PC-3 (cell line): ENCODE measurements at regions not wholly inside any gene's neighbourhood (a gene's known extent, or its start where the extent isn't known, plus 50 kb on each side); places are given as distances from the start of the nearest gene placed in this dataset.

ENCODE experiments used
- ATAC-seq: fragments of 200-7000 bp; cut with Tn5 transposase; 2 replicates; pipeline ENCODE4 v1.9.1; 2020; ENCODE audit warnings: mild to moderate bottlenecking, moderate library complexity
- BruUV-seq: library from RNA; stranded (reverse); fragments of 400-500 nt; replicated peaks from 2 replicates; lab custom pipeline; 2021; lab: Mats Ljungman, UMichigan
- CTCF ChIA-PET: fragments of 300-600 bp; sonication (Branson Sonifier 250); formaldehyde crosslinking; loops from one replicate; lab custom pipeline; 2022; ENCODE audit warnings: antibody characterized with exemption; lab: Charles Lee
- POLR2A ChIA-PET: fragments of 300-600 bp; sonication (Branson Sonifier 250); formaldehyde crosslinking; loops from one replicate; lab custom pipeline; 2022; ENCODE audit warnings: antibody characterized with exemption; ENCODE audit not compliant: unreplicated experiment; lab: Charles Lee
- DNase-seq: peaks from one replicate; pipeline ENCODE4 v3.0.0-alpha.2; 2015
- H2AFZ ChIP-seq: fragments of 300-600 bp; sonication (generic); 2 replicates; pipeline ENCODE4 v1.6.0; 2016; ENCODE audit warnings: antibody characterized with exemption, low read length
- H3F3A ChIP-seq: fragments of 300-600 bp; sonication (generic); one replicate; pipeline ENCODE4 v1.6.0; 2017; ENCODE audit warnings: antibody characterized with exemption, low read length, control low read depth, mild to moderate bottlenecking; ENCODE audit not compliant: unreplicated experiment
- H3K27ac ChIP-seq: fragments of 300-600 bp; sonication (generic); 2 replicates; pipeline ENCODE4 v1.5.1; 2016; ENCODE audit warnings: mild to moderate bottlenecking, low read length
- H3K27me3 ChIP-seq: fragments of 300-600 bp; sonication (generic); 2 replicates; pipeline ENCODE4 v1.6.1; 2016; ENCODE audit warnings: low read length, mixed read lengths
- H3K36me3 ChIP-seq: fragments of 300-600 bp; sonication (generic); 2 replicates; pipeline ENCODE4 v1.6.1; 2016; ENCODE audit warnings: low read depth, mixed run types, low read length, mixed read lengths
- H3K4me1 ChIP-seq: fragments of 300-600 bp; sonication (generic); 2 replicates; pipeline ENCODE4 v1.5.1; 2016; ENCODE audit warnings: low read length; ENCODE audit not compliant: insufficient read depth
- H3K4me2 ChIP-seq: fragments of 300-600 bp; sonication (generic); 2 replicates; pipeline ENCODE4 v1.6.0; 2016; ENCODE audit warnings: low read length
- H3K4me3 ChIP-seq: fragments of 300-600 bp; sonication (generic); 2 replicates; pipeline ENCODE4 v1.5.1; 2016; ENCODE audit warnings: mild to moderate bottlenecking, low read length, mixed read lengths
- H3K79me2 ChIP-seq: fragments of 300-600 bp; sonication (generic); 2 replicates; pipeline ENCODE4 v1.6.1; 2017; ENCODE audit warnings: low read length, mixed read lengths
- H3K9ac ChIP-seq: fragments of 300-600 bp; sonication (generic); 2 replicates; pipeline ENCODE4 v1.6.0; 2016; ENCODE audit warnings: mild to moderate bottlenecking, low read length
- H3K9me2 ChIP-seq: fragments of 300-600 bp; sonication (generic); replicated peaks from 2 replicates; pipeline ENCODE4 v1.6.1; 2016; ENCODE audit warnings: mixed run types, low read length, mixed read lengths
- H3K9me3 ChIP-seq: fragments of 300-600 bp; sonication (generic); 2 replicates; pipeline ENCODE4 v1.6.1; 2016; ENCODE audit warnings: low read length, mixed read lengths
- H4K20me1 ChIP-seq: fragments of 300-600 bp; sonication (generic); 2 replicates; pipeline ENCODE4 v1.6.1; 2016; ENCODE audit warnings: low read length, mixed read lengths
- EZH2 ChIP-seq: fragments of 300-600 bp; sonication (generic); IDR thresholded peaks from one replicate; pipeline ENCODE4 v1.6.1; 2017; ENCODE audit warnings: antibody characterized with exemption, mild to moderate bottlenecking, low read length; ENCODE audit not compliant: unreplicated experiment
- EZH2phosphoT487 ChIP-seq: fragments of 300-600 bp; sonication (generic); IDR thresholded peaks from 2 replicates; pipeline ENCODE4 v1.6.1; 2018; ENCODE audit warnings: mild to moderate bottlenecking, antibody characterized with exemption, low read length, borderline replicate concordance
- intact Hi-C: fragments of 100-400 bp; cut with micrococcal nuclease; formaldehyde crosslinking; loops from 2 replicates; pipeline ENCODE4 v1.9.0; 2023
- TF ChIP-seq, protein P1 (sequence below): fragments of 300-600 bp; sonication (generic); conservative IDR thresholded peaks from 2 replicates; pipeline ENCODE4 v1.5.1; 2017; ENCODE audit warnings: antibody characterized with exemption, low read depth, mild to moderate bottlenecking, low read length

GRCh38 chr5:120988941-120989340 lies 524.8 kb downstream of the PRR16 start:
- H3K4me2 ChIP-seq = no peak overlapping the region
- H3K9me2 ChIP-seq = no peaks in the 10 kb centered on the region
- TF ChIP-seq, protein P1, sequence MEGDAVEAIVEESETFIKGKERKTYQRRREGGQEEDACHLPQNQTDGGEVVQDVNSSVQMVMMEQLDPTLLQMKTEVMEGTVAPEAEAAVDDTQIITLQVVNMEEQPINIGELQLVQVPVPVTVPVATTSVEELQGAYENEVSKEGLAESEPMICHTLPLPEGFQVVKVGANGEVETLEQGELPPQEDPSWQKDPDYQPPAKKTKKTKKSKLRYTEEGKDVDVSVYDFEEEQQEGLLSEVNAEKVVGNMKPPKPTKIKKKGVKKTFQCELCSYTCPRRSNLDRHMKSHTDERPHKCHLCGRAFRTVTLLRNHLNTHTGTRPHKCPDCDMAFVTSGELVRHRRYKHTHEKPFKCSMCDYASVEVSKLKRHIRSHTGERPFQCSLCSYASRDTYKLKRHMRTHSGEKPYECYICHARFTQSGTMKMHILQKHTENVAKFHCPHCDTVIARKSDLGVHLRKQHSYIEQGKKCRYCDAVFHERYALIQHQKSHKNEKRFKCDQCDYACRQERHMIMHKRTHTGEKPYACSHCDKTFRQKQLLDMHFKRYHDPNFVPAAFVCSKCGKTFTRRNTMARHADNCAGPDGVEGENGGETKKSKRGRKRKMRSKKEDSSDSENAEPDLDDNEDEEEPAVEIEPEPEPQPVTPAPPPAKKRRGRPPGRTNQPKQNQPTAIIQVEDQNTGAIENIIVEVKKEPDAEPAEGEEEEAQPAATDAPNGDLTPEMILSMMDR = no peak
- no peak for TF ChIP-seq EZH2phosphoT487
- no peak for TF ChIP-seq EZH2
- CTCF ChIA-PET = no interaction called here
- ATAC-seq (no peak), DNase-seq (no peak)
- H3K9ac ChIP-seq = no peak overlapping the region
- no peaks in the 10 kb centered on the region for H3K36me3 ChIP-seq
- no peaks in the 10 kb centered on the region for H3K79me2 ChIP-seq
- POLR2A ChIA-PET = no interaction called here
- no peak overlapping the region for H3K27ac ChIP-seq
- no peaks in the 10 kb centered on the region for H3K4me1 ChIP-seq
- H3K4me3 ChIP-seq = no peak overlapping the region
- BruUV-seq = no TSS peak
- H3F3A ChIP-seq = no peaks in the 10 kb centered on the region
- H4K20me1 ChIP-seq = no peaks in the 10 kb centered on the region
- H3K27me3 ChIP-seq = no peaks in the 10 kb centered on the region
- H3K9me3 ChIP-seq = no peaks in the 10 kb centered on the region
- intact Hi-C loops = no loop called here
- H2AFZ ChIP-seq = no peak overlapping the region

DNA sequence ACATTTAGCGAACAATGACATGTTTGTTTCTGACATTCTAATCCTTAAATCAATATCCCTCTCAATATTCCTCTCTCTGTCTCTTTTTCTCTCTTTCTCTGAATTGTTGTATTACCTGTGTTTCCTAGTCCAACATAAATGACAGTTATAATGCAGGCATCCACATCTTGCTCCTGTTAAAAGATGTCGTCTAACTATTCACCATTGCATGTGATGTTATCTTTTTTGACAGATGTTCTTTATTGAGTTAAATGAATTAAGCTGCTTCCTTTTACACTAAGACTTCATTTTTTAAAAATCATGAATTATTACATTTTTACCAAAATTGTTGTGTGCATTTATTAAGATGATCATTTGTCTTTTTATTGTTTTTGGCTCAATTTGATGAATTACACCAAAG lies 527.5 kb downstream of the PRR16 start:
- no peak for DNase-seq
- H3K4me3 ChIP-seq = no peak overlapping the region
- no TSS peak for BruUV-seq

GRCh38 chr5:120994112-120994511 lies 530.0 kb downstream of the PRR16 start:
- no peaks in the 10 kb centered on the region for H3K9me3 ChIP-seq
- no TSS peak for BruUV-seq
- H2AFZ ChIP-seq = no peak overlapping the region
- no peaks in the 10 kb centered on the region for H3K79me2 ChIP-seq
- intact Hi-C loops = no loop called here
- POLR2A ChIA-PET = no interaction called here
- CTCF ChIA-PET = no interaction called here
- no peaks in the 10 kb centered on the region for H3K27me3 ChIP-seq
- H3K4me2 ChIP-seq = no peak overlapping the region
- no peak overlapping the region for H3K27ac ChIP-seq
- ATAC-seq = no peak
- no peaks in the 10 kb centered on the region for H3K4me1 ChIP-seq
- H4K20me1 ChIP-seq = no peaks in the 10 kb centered on the region
- H3F3A ChIP-seq = no peaks in the 10 kb centered on the region
- no peak for DNase-seq
- H3K9me2 ChIP-seq = no peaks in the 10 kb centered on the region
- no peak overlapping the region for H3K9ac ChIP-seq
- no peaks in the 10 kb centered on the region for H3K36me3 ChIP-seq
- TF ChIP-seq EZH2phosphoT487 (no peak), EZH2 (no peak)
- no peak overlapping the region for H3K4me3 ChIP-seq

More for the DNA sequence above, 527.5 kb downstream of the PRR16 start:
- Histone ChIP-seq H4K20me1 (no peaks in the 10 kb centered on the region), H3K9me3 (no peaks in the 10 kb centered on the region), H3K4me2 (no peak overlapping the region), H3F3A (no peaks in the 10 kb centered on the region), H3K4me1 (no peaks in the 10 kb centered on the region), H2AFZ (no peak overlapping the region), H3K79me2 (no peaks in the 10 kb centered on the region), H3K36me3 (no peaks in the 10 kb centered on the region), H3K27ac (no peak overlapping the region), H3K9ac (no peak overlapping the region), H3K27me3 (no peaks in the 10 kb centered on the region), H3K9me2 (no peaks in the 10 kb centered on the region)
- CTCF ChIA-PET = no interaction called here
- POLR2A ChIA-PET = no interaction called here
- no peak for TF ChIP-seq EZH2
- TF ChIP-seq, protein P1 = no peak
- TF ChIP-seq EZH2phosphoT487 = no peak
- no peak for ATAC-seq
- intact Hi-C loops = no loop called here
